HK-2 (cell line): ENCODE measurements at regions not wholly inside any gene's neighbourhood (a gene's known extent, or its start where the extent isn't known, plus 50 kb on each side); places are given as distances from the start of the nearest gene placed in this dataset.

Experiments used
- DNase-seq: peaks from one replicate; pipeline ENCODE4 v3.0.0-alpha.2; 2018; ENCODE audit not compliant: unreplicated experiment

DNA sequence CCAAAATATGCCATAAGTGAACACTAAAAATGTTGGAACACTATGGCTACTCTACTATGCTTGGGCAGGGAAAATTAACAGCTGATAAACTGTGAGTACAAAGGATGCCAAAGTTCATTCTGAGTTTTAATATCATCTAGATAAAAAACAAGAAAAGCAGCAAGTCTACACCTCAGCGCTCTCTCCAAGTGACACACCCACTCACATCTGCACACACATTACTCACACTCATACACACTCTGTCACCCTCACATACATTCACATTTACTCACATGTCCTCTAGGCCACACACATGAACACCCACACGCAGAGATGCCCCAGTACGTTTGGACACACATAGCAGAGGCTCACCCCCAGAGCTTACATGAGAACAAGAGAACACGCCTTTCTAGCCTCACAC lies 87.3 kb upstream of the RAB4A start:
- DNase-seq = no peak

DNA sequence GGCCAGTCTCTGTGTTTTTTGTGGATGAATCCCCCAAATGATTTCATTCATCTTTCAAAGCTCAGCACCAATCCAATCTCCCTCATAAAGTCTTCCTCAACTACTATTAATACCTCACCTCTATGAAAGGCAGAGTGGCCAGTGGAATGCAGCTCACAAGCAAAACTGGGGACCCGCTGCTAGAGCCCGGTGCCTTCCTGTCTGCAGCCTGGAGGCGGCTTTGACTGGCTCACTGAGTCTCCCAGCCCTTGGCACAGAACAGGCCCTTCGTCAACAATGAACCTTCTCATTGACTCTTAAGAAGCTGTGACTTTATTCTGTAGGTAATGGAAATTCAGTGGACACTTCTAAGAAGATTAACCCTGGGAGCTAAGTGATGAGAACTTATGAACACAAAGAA lies 86.8 kb upstream of the RAB4A start:
- no peak for DNase-seq

DNA sequence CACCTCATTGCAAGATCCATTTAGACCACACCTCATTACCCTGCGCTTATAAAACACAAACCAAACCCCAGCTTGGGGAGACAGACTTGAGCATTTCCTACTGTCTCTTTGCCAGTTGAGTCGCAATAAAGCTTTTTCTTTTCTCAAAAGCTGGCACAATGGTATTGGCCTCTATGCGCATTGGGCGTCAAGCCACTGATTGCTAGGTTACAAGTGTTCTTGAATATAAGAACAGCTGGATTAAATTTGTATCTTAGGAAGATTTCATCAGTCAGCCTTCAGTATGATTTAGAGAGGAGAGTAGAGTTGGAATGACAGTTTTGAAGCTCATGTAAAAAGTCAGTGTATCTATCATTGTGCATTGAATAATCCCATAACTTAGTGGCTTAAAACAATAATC lies 84.9 kb upstream of the RAB4A start:
- DNase-seq = no peak

DNA sequence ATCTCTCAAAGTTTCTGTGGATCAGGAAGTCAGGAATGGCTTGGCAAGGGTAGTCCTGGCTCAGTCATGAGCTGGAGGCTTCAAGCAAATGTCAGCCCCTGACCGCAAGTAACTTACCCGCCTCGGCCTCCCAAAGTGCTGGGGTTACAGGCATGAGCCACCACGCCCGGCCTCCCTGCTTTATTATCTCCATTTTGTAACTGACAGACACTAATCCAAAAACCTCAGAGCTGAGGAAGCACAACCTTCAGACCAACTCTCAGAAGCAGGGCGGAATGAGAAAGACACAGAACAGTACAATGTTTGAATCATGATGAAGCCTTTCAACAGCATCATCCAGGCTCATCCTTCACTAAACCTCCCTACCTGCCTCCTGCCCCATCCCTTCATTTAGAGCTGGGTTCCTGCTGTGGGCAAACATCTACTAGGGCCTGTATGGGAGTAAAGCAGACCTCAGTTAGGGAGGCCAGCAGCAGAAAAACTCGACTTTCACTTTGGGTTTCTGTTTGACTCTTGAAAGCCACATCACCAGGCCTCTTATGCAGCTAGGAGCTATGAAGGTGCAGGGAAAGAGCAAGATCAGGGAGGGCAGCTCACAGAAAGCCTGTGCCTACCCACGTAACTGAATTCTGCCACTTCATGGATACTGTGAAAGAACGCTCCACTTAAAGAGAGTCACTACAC lies 84.4 kb upstream of the RAB4A start:
- no peak for DNase-seq

DNA sequence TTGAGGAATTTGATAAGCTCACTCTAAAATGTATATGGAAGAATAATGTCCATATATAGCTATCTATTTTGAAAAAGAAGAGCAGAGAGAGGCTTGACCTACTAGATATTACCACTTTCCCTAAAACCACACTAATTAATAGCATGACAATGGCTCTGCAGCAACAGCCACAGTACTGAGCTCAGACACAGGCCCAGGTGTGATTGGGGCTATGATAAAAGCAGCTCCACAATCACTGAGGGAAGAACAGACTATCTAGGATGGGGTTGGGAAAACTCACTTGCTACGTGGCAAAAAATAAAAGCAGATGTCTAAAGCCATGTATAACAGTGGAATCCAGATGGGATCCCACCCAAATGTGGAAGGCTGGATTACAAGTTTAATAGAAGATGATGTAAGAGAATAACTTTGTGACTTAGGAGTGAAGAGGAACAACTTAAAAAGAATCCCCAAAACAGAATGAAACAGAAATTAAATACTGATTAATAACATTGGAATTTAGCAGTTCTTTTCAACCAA lies 80.8 kb upstream of the RAB4A start:
- no peak for DNase-seq

DNA sequence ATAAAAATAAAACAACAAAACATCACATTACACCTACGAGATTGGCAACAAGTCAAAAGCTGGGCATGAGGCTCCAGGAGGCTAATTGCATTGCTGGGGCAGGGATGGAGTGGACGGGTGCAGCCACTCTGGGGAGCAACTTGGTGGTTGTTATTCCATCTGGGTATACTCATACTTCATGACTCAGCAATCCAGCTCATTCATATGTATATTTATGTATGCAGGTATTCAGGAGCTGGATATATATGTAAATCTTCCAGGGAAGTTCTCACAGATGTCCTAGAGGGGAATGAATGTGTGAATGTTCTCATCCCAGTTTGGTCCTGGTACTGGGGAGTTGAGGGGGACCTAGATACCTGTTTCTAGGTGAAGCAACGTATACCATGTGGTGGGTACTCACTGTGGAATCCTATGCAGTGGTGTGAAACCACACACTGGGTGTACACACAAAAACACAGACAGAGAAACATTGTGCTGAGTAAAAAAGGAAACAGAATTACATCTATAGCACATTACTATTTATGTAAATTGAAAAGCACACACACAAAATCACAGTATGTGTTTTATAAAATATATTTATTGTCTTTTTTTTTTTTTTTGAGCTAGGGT lies 79.7 kb upstream of the RAB4A start:
- DNase-seq = no peak

DNA sequence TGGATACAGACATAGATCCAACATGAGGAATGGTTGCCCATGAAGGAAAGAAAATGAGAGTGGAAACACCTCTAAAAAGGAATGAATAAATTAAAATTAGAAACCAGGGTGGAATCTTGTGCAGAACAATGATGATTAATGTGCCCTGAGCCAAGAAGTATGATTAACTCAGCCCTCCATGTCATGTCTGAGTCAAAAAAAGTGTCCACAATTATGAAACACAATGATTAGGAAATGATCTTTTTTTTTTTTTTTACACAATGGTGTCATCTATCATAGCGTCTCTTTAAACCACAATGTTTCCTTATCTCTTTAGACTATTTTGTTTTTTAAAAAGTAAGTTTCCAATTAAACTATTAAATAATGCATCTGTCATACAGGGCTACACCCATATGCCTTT lies 78.9 kb upstream of the RAB4A start:
- DNase-seq = no peak

DNA sequence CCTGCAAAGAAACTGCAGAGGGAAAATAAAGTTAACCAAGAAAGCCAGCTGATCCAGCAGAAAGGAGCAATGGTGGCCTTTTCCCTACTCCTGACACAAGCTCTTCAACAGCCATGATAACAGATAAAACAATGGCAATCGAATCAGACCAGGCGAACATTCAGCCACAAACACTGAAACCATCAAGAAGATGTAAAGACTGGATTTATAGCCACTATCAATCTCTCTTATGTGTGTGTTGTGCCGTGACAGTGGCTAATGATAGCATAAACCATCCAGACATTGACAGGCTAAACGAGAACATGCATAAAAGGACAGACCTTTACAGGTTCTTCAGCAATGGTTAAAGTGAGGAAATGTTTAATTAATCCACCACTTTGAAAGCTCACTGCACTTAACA lies 78.1 kb upstream of the RAB4A start:
- DNase-seq = no peak

DNA sequence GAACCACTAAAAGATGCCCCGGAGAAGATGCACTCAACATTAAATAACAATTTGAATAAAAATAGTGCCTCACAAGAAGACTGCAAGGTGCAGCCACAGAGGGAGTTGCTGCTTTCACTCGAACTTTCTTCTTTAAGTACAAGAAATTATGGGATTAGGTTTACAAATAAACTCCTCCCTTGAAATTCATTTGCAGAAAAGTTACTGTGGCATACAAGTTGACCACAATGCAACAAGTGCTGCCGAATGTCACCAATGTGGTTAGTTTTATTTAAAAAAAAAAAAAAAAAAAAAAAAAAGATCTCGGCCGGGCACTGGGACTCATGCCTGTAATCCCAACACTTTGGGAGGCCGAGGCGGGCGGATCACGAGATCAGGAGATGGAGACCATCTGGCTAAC lies 76.8 kb upstream of the RAB4A start:
- DNase-seq = no peak

DNA sequence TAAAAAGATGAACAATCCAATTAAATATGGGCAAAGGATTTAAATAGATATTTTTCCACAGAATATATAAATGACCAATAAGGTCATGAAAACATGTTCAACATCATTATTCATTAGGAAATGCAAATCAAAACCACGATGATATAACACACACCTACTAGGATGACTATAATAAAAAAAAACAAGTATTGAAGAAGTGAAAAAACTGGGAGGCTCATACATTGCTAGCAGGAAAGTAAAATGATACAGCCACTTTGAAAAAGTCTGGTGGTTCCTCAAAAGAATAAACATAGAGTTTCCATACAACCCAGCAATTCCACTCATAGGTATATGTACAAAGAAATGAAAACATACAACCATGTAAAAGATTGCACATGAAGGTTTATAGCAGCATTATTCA lies 75.7 kb upstream of the RAB4A start:
- DNase-seq = no peak

DNA sequence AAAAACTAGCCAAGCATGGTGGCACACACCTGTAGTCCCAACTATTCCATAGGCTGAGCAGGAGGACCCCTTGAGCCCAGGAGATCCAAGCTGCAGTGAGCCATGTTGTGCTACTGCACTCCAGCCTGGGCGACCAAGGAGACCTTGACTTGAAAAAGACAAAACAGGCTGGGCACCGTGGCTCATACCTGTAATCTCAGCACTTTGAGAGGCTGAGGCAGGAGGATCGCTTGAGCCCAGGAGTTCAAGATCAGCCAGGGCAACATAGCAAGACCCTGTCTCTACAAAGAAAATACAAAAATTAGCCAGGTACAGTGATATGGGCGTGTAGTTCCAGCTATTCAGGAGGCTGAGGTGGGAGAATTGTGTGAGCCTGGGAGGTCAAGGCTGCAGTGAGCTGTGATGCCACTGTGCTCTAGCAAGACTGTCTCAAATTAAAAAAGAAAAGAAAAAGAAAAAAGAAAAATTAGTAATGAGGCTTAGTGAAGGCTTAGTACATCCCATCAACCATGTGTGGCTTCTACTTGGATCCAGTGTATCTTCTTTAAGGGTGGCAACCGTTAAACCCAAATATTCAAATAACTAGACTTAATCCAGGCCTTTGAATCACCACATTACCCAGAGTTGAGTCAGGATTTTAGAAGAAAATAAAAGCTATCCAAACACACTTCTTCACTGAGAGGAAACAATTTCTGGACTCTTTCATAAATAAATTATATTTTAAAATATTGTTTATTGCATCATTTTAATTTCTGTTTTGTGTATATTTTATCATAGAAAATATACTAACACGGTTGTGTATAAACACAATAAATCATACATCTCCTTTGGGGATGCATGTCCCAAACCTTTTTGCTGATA lies 74.3 kb upstream of the RAB4A start:
- no peak for DNase-seq

DNA sequence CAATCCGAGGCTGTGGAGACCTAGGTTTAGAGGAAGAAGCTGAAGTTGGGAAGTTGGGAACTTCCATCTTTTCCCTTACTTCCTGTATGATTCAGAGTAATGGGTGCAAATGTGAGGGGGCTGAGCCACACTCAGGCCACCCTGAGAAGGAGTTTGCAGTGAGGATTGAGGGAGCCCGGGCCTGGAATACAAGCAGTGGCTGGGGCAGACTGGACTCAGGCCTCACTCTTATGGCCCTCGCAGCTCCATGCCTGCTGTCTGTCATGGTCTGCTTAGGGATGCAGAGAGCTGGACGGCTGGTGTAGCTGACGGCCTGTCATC lies 73.7 kb upstream of the RAB4A start:
- no peak for DNase-seq

DNA sequence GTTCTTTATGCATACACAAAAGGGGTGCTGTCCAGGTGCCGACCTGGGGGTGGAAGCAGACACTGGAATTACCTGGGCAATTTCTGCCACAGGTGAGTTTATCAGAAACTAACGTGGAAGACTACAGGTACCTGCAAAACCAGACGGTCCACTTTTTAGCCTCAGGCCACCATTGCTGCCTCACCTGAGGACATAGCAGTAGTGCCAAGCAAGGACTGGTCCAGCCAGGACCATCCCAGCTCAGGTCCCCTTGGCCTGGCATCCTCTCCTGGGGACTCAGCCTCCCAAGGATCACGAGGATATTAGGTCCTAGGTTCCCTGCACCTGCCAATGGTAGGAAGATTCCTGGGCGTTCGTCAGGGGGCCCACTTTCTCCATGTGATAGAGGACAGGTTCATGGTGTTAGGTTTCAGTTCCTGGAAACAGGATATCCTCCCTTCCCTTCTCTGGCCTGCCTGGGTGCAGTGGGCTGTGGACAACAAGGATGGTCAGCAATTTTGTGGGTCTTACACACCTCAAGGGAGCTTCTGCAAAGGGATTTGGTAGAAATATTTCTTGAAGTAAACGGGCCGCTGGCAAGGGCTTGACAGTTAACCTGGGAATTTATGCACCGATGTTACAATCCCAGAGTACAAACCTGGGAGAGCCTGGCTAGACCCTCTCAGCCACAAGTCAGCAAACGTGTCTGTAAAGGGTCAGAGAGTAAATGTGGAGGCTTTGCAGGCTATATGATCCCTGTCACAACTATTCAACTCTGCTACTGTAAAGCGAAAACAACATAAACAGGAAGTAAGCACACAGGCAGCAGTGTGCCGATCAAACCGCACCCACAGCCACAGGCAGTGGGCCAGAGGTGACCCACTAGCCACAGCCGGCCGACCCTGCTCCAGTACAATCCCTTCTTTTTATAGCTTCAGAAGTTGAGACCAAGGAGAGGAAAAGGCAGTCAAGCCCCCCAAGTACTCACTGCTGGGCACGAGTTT lies 71.4 kb upstream of the RAB4A start:
- no peak for DNase-seq

DNA sequence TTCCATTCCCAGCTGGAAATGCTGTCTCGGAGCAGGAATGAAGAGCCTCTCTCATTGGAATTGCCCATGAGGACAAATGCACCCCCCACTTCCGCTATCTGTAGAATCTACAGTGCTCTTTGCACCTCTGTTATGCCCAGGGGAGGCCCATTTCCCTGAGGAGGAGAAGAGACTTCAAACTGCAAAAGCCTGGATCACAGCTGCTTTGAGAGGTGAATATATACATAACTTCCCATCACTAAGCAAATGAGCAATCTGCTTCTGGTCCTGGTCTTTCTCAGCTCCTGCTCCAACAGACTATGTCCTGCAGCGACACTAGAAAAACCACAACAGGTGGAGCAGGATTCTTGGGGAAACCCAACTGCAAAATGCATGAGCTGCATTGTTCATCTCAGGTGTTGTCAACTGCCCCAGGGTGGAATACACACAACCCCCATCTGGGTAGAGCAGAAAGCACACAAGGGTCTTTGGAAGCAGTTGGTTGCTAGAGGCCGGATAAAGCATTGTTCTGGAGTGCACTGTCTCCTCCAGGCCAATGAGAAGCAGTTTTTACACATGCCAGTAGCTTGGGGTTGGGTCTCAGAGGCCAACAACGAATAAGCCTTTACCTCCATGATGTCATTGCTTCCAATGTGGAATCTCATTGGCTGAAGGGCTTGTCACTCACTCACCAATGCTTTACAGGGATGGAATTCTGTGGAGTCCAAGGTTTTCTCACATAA lies 67.7 kb upstream of the RAB4A start:
- DNase-seq = no peak

DNA sequence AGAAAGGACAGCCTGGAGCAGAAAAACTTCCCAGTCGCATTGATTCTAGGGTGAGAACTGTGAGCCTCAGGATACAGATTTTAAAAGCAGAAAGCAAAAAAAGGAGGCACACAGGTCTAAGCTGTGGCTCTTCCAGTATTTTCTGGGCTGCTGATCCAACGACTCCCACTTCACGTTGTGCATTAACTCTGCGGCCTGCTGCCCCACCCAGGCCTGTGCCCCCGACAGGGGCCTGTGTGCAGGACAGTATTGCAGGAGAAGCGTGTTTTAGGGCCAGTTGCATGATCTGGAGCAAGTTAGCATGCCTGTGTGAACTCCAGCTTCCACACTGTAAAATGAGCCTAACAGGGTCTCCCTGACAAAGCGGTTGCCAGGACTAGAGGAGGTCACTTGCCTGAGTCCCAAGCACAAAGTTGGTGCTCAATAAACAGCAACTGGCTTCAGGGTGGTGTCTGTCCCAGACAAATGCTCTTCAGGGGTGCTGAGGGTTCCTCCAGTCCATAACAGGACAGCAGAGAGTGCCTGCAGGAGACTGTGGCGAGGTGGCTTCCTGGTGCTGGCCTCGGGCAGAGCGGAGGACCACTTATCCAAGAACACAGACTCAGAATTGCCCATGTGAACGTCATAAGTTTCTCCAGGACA lies 66.8 kb upstream of the RAB4A start:
- no peak for DNase-seq

DNA sequence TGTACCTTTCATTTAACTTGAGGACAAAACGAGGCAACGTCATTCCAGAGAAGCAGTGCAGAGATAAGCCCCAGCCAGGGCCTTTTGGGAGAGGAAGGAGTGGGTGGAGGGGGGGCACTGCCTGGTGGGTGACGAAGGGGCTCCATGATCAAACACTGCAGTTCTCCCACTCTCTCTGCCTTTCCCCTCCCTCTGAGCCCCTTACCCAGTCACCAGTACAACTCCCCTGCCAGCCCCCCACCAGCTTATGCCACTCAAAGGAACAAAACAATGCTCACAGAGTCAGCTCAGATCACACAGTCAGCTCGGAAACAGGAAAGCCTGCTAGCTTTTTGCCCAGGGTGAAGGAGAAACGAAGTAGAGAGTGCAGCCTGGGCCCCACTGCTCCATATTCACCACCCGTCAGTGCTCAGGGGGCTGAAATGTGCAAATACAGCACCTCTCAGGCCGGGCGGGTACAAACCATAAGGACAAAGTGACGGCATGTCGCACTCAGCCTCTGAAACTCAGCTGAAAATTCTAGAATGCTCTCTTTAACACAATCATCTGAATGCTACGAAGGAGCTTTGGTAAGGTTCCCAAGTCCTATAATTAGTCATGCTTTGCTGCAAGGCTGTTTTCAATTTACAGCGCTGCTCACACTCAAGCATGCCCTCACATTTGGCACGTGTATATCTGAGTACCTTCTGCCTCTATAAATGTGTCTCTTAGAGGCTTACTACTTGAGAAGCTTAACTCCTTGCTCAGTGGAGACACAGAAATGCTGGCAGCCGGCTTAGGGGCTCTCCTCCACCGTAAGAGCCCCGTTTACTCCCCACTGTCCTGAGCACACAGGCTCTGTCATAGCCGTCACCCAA lies 65.8 kb upstream of the RAB4A start:
- no peak for DNase-seq

DNA sequence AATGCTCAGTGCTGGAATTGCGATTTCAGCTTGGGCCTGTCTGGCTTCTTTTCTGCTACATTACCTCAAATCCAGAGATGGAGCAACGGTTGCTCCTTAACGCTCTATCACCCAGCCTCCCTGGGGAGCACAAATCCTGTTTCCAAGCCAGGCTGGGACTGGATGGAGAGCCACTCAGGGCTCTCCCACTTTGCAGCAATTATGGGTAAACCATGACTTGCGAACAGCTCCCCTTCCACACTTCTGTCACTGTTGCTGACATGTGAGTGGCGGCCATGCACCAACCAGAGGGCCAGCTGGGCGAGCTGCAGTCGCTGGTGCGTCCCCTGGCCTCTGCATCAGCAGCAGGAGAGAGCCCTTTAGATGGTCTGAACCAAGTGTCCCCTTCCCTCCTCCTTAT lies 65.1 kb upstream of the RAB4A start:
- no peak for DNase-seq

DNA sequence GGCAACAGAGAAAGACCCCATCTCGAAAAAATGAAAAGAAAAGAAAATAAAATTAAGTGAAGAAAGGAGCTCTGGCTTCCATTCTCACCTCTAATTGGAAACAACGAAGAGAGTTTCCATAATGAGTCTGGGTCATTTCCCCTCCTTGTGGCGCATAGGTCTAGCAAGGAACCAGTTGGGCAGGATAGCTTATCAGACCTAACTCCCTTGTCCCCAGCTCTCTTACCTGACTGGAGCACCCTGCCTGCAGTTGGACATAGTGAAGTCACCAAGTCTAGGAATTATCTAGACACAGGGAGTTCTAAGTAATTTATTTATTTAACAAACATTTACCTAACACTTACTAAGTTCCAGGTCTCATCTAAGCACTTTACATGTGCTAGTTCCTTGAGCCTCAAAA lies 63.0 kb upstream of the RAB4A start:
- DNase-seq = no peak

DNA sequence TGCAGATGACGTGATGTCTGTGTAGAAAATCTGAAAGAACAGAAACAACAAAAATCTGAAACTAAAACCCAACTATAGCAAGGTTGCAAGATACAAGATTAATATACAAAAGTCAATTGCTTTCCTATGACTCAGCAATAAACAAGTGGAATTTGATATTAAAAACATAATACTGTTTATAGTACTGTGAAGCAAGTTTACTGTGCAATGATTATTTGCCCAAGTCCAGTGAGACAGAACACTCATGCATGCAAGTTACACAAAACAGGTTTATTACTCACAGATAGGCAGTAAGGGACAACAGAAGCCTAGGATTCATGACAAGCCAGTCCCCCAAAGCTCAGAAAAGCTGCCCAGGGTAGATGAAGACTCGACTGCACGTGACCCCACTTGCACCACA lies 62.4 kb upstream of the RAB4A start:
- DNase-seq = no peak

DNA sequence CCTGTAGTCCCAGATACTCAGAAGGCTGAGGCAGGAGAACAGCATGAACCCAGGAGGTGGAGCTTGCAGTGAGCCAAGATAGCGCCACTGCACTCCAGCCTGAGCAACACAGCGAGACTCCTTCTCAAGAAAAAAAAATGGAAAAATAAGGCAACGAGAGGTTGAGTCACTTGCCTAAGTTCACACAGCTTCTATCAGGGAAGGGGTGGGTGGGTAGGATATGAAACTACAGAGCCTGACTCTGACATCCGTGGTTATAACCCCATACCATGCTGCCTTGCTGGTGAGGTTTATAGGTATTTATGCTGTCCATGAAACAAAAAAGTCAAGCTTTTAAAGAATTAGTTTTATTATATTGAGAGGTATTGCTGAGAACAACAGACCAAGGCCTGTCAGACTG lies 61.5 kb upstream of the RAB4A start:
- DNase-seq = no peak
